HG03521 (cell line): ENCODE measurements at regions not wholly inside any gene's neighbourhood (a gene's known extent, or its start where the extent isn't known, plus 50 kb on each side); places are given as distances from the start of the nearest gene placed in this dataset.

ENCODE experiments used
- ATAC-seq: cut with Tn5 transposase; IDR thresholded peaks from one replicate; pipeline ENCODE4 v1.9.1; 2021; ENCODE audit warnings: mild to moderate bottlenecking, moderate library complexity; ENCODE audit not compliant: unreplicated experiment

DNA sequence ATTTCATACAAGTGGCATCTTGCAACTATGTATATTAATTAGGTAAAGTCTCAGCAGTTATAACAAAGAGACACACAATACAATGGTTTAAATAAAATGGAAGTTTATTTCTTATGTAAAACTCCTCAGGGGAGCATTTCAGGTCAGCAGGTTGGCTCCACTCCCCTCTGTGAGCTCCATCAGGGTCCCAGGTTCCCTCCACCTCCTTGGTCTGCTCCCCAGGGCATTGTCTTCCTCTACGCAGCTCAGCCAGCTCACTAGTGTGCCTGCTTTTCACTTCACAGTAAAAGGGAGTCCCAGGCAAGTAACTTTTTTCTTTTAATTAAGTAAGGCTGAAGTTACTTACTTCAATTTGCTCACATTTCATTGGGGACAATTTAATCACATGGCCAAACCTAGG, 135.3 kb upstream of the FNDC3A start:
- ATAC-seq = no peak

DNA sequence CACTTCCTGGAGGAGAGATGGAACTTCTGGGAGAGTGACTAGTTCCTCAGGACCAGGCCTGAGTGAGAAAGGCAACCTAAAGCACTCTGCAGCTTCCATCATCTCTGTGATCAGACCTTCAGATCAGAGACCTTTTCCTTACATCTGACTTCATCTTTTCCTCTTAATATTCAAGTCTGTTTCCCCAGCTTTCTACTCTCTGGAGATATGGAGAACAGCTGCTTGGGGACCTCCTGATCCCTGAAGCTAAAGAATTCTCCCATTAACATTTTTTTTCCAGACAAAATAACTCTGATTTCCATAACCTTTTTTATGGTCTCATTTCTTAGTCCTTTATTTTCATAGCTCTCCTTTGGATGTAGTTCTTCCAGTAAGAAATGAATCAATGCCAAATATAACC, 133.4 kb upstream of the FNDC3A start:
- ATAC-seq = no peak

DNA sequence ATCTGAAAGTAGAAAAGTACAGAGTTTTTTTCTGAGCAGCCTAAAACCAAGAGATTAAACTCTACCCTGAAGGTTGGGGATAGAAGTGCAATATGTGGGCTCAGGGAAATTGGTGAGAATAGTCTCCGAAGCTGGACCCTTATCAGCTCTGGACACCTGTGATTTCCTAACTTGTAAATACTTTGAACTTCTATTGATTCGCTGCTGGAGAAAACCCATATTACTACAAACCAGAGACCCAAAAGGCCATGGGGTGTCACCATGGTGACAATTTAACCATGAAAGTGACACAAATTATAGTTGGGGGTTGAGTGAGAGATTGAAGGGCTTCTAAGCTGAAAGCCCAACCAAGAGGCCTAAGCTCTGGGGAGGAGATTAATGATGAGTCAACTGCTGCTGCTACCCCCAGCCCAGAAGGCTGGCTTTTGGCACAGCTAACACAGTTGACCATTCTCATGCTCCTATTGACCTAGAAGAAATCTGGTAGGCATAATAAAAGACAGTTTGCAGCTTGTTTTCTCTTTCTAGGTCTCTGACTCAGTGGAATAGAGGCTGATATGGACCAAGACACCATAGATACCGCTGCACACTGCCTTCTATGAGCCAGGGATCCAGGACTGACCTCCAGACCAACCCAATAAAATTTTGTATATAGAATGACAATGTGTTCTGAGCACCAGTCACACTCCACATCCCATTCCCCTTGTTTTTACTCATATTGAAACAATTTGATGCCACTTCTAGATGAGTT, 131.9 kb upstream of the FNDC3A start:
- ATAC-seq = no peak

GRCh38 chr13:48844676-48845075, 131.0 kb upstream of the FNDC3A start:
- no peak for ATAC-seq

- ATAC-seq = no peak
Observed at GRCh38 chr13:48849515-48849914, 126.2 kb upstream of the FNDC3A start.

DNA sequence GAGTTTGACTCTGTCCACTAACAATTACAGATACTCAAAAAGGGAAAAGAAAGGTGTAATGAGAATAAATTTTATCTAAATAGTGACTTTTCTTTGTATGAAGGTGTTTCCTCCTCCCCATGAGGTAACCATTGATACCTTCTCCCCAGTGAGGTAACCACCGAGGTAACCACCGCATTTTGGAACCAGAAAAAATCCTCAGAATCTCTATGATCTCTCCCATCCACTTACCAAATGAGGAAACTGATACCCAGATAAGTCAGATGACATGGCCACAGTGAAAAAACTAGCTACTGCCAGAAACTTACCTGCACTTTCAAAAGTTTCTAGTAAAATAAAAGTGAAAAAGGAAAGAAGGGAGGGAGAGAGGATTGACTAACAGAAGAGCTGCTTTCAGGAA, 124.0 kb upstream of the FNDC3A start:
- ATAC-seq = no peak

DNA sequence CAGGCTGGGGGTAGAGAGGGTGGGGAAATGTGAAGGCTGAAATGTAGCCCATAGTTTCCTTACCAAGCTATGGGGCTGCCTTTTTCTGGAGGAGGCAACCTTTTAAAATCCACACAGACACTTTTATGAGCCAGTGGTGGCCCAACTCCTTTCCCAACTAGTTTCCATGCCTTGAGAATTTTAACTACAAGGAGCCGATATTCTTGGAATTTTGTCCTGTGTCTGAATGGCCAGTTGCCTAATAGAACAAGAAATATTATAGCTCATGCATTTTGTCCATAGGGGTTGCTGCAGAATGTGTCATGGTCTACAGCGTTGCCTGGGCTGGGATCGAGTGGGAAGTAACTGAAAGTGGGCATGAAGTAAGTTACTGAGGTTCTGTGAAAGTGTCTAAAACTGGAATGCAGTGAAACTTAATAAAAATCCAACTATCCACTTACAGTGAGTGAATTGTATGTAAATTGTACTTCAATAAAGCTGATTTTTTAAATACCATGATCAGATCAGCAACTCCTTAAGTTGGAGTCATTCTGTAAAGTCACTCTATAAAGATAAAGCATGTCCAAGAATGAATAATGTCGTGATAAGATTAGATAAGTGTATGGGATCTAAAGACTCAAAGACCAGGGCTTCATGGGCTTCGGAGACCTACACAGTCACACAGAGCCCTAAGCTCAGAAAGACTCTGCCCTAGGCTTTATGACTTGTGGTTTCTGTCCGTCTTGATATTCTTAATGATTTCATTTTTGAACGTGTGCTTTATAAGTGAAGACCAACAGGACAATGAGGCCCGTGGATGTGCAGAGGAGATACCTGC, 122.6 kb upstream of the FNDC3A start:
- no peak for ATAC-seq

DNA sequence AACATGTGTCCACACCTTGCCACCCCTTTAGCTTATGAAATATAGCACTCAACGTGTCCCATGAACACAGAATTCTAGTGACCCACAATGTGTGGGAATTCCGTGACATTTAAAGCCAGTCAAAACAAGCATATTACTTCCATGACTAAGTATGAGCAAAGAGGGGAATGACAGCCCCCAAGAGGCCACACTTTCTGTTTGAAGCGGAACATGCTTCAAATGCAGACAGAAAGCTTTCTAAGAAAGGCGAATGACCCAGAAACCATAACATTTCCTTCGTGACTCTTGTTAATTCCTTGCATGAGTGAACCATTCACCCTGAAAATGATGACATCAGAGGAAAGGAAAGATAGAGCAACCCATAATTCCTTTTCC, 122.0 kb upstream of the FNDC3A start:
- no peak for ATAC-seq

DNA sequence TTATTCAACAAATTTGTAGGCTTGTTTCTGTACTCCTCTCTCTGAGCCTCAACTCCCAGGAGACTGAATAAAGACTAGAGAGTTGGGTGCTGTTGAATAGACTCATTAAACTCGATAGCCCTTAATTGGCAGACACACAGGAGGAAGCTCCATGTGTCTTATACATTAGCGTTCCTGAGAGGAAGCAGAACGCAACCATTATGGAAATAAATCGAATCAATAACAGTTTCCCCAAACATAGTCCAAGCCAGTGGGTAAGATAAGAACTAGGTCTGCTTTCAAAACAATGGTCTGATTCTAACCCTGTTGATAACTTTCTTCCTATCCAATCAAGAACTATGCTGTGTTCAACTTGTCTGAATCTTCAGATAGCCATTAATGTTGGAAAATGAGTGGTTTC, 118.1 kb upstream of the FNDC3A start:
- ATAC-seq = no peak

DNA sequence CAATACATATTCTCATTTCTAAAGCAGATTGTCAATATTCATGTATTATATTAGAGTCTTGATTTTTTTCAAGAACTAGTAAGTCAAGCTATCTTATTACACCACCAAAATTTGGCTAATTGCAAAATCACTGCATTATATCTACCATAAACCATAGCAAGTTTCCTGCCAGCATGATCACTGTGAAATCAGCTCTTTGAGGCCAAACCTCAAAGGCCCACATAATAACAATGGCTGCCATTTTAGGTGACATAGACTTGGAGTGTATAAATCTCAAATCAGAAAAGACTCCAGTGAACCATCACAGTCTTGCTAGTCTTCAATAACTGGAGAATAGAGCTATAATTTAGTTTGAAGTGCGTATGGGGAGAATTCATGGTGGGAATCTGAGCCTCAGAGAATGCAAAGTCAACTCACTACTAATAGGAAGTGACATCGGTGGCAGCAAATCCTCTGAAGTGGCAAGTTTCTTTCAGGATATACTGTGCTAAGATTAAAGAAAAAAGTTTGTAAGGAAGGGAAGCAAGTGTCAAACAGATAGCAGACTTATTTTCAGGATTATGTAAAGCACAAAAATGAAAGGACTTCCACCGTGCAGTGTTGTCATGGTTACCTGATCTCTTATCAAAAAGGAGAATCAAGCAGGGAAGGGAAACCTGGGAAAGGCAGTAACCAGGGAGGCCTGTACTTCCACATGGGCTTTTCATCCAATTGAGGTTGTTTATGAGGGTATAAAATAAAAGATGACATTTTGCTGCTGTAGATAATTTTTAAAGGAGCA, 117.4 kb upstream of the FNDC3A start:
- ATAC-seq = no peak

DNA sequence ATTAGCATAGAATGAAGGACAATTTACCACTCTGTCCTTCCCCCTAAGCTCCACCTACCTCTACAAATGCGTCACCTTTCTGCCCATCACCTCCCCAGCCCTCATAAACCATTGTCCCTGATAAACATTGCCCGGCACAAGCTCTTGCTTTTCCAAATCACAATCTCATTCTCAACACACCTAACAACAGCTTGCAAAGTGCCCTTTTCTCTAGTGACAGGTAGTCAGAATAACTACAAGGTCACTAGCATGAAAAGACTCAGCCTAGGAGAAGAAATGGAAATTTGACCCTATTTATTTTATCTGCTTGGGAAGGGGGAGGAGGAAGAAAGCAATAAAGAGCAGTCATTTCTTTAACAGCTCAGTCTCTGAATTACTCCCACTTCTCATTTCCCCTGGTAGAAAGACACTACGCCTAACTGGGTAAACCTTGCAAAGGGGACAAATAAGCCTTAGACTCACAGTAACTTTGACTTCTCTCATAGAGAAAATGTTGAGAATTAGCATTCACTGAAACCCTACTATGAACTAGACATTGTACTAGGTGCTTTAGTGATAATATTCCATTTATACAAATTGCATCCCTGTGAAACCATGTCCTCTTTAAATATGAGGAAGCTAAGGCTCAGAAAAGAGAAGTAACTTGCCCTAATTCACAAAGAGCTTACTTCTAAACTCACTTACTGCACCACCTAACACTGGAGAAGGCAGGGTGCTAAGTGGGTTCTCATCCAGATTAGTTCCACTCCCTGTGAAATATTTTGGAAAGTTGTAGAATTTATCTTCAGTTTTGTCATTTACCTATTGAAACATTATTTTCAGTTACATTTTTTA, 116.2 kb upstream of the FNDC3A start:
- no peak for ATAC-seq

GRCh38 chr13:48860364-48860763, 115.3 kb upstream of the FNDC3A start:
- no peak for ATAC-seq

DNA sequence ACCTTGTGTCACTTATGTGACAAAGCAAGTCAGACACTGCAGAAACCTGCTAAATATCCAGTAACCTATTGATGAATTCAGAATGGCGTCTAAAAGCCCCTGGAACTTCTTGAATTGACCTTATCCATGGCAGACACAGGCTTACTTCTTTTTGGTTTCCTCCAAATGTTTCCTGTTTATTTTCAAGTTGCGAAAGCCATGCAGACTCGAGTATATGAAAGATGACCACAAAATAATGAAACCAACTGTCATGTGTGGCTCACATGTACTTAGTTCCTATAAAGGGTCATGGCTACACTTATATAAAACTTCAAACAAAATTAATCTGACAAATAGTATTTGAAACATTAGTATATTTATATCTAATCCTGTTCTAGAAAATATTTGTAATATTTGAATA, 113.1 kb upstream of the FNDC3A start:
- ATAC-seq = no peak

GRCh38 chr13:48864100-48864499, 111.6 kb upstream of the FNDC3A start:
- no peak for ATAC-seq

DNA sequence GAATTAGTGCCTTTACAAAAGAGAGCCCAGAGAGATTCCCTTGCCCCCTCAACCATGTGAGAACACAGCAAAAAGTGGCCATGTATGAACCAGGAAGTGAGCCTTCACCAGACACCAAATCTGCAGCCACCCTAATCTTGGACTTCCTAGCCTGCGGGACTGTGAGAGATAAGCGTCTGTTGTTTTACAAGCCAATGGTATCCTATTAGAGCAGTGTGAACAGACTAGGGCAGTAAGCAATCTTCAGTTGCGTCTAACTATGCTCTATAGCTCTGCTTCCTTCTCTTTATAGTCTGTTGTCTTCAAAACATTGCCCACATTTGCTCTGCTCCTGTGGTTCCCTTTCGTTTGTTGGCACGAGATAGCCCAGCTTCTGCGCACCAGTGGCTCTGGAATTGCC, 109.5 kb upstream of the FNDC3A start:
- ATAC-seq = no peak

DNA sequence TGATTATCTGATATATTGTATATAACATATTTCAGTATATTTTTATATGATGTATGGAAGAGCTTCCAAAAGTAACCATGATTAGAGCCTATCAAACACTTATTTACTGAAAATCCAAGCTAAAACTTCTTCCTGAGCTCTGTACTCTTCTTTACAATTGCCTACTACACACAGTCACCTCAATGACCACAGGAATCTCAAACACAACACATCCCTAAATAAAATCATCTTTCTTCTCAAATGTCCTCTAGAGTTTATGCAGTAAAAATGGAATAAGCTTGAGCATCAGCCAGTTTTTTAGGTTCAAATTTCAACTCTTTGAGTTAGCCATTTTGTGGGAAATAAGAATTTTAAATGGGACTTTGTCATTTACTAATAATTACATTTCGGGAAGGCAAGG, 102.6 kb upstream of the FNDC3A start:
- no peak for ATAC-seq

DNA sequence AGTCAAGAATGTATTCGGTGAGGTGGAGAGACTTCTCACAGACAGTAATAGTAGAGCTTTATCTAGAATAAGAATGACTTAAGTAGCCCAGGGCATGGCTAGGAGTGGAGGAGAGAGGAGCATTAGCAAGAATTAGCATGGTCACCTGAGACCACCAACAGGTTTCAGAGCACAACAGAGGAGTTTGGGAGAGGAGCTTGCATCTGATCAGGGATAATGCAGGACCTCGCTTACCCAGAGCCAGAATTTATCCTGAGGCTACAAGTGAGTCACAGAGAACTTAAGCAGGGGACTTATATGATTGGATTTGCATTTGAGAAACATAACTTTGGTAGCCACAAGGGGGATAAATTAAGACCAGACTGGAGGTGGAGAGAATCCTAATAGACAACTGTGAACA, 102.1 kb upstream of the FNDC3A start:
- ATAC-seq = no peak

GRCh38 chr13:48874165-48874564, 101.5 kb upstream of the FNDC3A start:
- ATAC-seq = no peak

GRCh38 chr13:48875047-48875446, 100.7 kb upstream of the FNDC3A start:
- ATAC-seq = no peak

GRCh38 chr13:48876289-48876688, 99.4 kb upstream of the FNDC3A start:
- ATAC-seq = no peak

DNA sequence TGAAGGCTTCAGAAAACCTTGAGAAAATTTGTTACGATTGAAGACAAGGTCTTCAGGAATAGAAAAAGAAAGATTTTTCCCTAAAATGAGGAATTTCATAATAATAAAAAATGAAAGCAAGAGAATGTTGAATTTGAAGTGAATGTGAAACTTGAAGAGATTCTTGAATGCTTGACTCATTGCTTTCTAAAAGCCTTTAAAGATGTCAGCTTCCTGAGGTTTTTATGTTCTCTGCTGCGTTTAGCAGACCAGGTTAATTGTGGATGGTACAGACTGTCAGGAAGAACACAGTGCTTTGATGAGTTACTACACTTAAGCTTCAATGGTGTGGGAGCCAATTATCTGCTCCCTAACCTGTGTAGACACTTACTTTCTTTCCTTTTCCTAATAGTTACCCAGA, 96.3 kb upstream of the FNDC3A start:
- ATAC-seq = no peak
